PC-9 (cell line): ENCODE measurements at regions not wholly inside any gene's neighbourhood (a gene's known extent, or its start where the extent isn't known, plus 50 kb on each side); places are given as distances from the start of the nearest gene placed in this dataset.

Experiments
- CTCF ChIP-seq: fragments of 200-600 bp; sonication (generic); conservative IDR thresholded peaks from 2 replicates; pipeline ENCODE4 v1.6.1; 2017; ENCODE audit warnings: mixed run types, antibody characterized with exemption, mild to moderate bottlenecking, moderate library complexity
- EZH2 ChIP-seq: fragments of 200-600 bp; sonication (generic); IDR thresholded peaks from 2 replicates; pipeline ENCODE4 v1.8.0; 2017; ENCODE audit warnings: antibody characterized with exemption, low read depth

GRCh38 chrX:1029494-1029893 is 183.0 kb downstream of the CRLF2 start:
- TF ChIP-seq CTCF (no peak), EZH2 (no peak)
